Stimulated activated CD8-positive, alpha-beta memory T cell treated with anti-CD3 and anti-CD28 coated beads, Interleukin-15, amount 100 ng/mL, for 48 hours (primary cell): ENCODE measurements at regions not wholly inside any gene's neighbourhood (a gene's known extent, or its start where the extent isn't known, plus 50 kb on each side); places are given as distances from the start of the nearest gene placed in this dataset.
"Not testable (repeated sequence)": the region's sequence is repeated elsewhere in the genome, so short reads cannot be mapped to it uniquely, and the experiment has no call there.

Experiments
- DNase-seq, 2 donors: peaks; one replicate each; pipeline ENCODE4 v3.0.0-alpha.2; 2020; ENCODE audit warnings: low read depth in 2 of 2

GRCh38 chr3:40645883-40646282 lies 121.1 kb downstream of the ZNF621 start:
- DNase-seq, result no peak

GRCh38 chr3:40649346-40649745 lies 124.6 kb downstream of the ZNF621 start:
- no peak for DNase-seq

- no peak for DNase-seq
Measured at GRCh38 chr3:40652072-40652471, 127.3 kb downstream of the ZNF621 start.

GRCh38 chr3:40653001-40653400 lies 128.2 kb downstream of the ZNF621 start:
- no peak for DNase-seq

GRCh38 chr3:40653878-40654277 lies 129.1 kb downstream of the ZNF621 start:
- DNase-seq, result no peak

GRCh38 chr3:40655551-40655950 lies 130.8 kb downstream of the ZNF621 start:
- DNase-seq, result no peak

- DNase-seq, result no peak
Measured at GRCh38 chr3:40657623-40658022, 132.9 kb downstream of the ZNF621 start.

GRCh38 chr3:40658305-40658704 lies 133.5 kb downstream of the ZNF621 start:
- DNase-seq, result no peak

GRCh38 chr3:40660554-40660953 lies 135.8 kb downstream of the ZNF621 start:
- DNase-seq, result no peak

GRCh38 chr3:40661284-40661683 lies 136.5 kb downstream of the ZNF621 start:
- no peak for DNase-seq

GRCh38 chr3:40663280-40663679 lies 138.5 kb downstream of the ZNF621 start:
- DNase-seq, result no peak

GRCh38 chr3:40669176-40669575 lies 144.4 kb downstream of the ZNF621 start:
- no peak for DNase-seq

- DNase-seq, result no peak
Measured at GRCh38 chr3:40672861-40673260, 148.1 kb downstream of the ZNF621 start.

- DNase-seq, result no peak
Measured at GRCh38 chr3:40677321-40677720, 152.6 kb downstream of the ZNF621 start.

GRCh38 chr3:40677749-40678148 lies 153.0 kb downstream of the ZNF621 start:
- DNase-seq, result no peak

- no peak for DNase-seq
Measured at GRCh38 chr3:40679290-40679689, 154.5 kb downstream of the ZNF621 start.

- DNase-seq, result no peak
Measured at GRCh38 chr3:40680685-40681657, 156.2 kb downstream of the ZNF621 start.

GRCh38 chr3:40681658-40682055 lies 156.9 kb downstream of the ZNF621 start:
- no peak for DNase-seq

- DNase-seq, result no peak
Measured at GRCh38 chr3:40689837-40690236, 165.1 kb downstream of the ZNF621 start.

- no peak for DNase-seq
Measured at GRCh38 chr3:40690749-40691451, 166.1 kb downstream of the ZNF621 start.

GRCh38 chr3:40691452-40691861 lies 166.7 kb downstream of the ZNF621 start:
- no peak for DNase-seq

- no peak for DNase-seq
Measured at GRCh38 chr3:40695848-40696247, 171.1 kb downstream of the ZNF621 start.

GRCh38 chr3:40698611-40699010 lies 173.9 kb downstream of the ZNF621 start:
- DNase-seq, result not testable (repeated sequence)
